ENCODE measurements at regions not wholly inside any gene's neighbourhood (a gene's known extent, or its start where the extent isn't known, plus 50 kb on each side); places are given as distances from the start of the nearest gene placed in this dataset.

DNA sequence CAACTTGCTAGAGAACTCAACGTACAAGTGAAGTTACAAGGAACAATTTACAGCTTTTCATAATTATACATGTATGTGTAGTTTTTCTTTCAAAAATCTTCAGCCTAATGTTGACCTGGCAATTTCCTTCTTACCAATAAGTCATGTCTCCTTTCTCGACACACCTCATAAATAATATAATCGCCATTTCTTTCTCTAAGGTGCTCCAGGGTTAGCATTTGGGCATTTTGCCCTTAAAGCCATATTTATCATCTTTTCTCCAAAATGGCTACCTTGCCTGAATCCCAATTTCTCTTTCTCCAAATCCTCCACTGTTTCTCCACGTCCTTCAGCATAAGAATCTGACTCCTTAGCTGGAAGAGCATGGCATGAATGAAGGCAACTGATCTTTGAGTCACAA, 50.3 kb upstream of the RAB27B start:
- TF ChIP-seq, protein P1, sequence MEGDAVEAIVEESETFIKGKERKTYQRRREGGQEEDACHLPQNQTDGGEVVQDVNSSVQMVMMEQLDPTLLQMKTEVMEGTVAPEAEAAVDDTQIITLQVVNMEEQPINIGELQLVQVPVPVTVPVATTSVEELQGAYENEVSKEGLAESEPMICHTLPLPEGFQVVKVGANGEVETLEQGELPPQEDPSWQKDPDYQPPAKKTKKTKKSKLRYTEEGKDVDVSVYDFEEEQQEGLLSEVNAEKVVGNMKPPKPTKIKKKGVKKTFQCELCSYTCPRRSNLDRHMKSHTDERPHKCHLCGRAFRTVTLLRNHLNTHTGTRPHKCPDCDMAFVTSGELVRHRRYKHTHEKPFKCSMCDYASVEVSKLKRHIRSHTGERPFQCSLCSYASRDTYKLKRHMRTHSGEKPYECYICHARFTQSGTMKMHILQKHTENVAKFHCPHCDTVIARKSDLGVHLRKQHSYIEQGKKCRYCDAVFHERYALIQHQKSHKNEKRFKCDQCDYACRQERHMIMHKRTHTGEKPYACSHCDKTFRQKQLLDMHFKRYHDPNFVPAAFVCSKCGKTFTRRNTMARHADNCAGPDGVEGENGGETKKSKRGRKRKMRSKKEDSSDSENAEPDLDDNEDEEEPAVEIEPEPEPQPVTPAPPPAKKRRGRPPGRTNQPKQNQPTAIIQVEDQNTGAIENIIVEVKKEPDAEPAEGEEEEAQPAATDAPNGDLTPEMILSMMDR (IDR thresholded peaks at IDR 0.05) = no peak
- TF ChIP-seq POLR2A (IDR thresholded peaks at IDR 0.05) = no peak

All from ovary (tissue), 3 donors.